Skeletal muscle tissue (tissue), 3 donors: ENCODE measurements at regions not wholly inside any gene's neighbourhood (a gene's known extent, or its start where the extent isn't known, plus 50 kb on each side); places are given as distances from the start of the nearest gene placed in this dataset.

Experiments
- H3K27ac ChIP-seq: one replicate; pipeline ENCODE4 v1.7.0; 2013; ENCODE audit warnings: mild to moderate bottlenecking, low read depth, low read length, inconsistent platforms
- H3K27me3 ChIP-seq, 3 donors: one replicate each; pipeline ENCODE4 v1.7.0; 2013; ENCODE audit warnings: low read length in 3 of 3; ENCODE audit not compliant: control insufficient read depth in 3 of 3, insufficient read depth in 3 of 3
- H3K36me3 ChIP-seq, 3 donors: one replicate each; pipeline ENCODE4 v1.7.0; 2013; ENCODE audit warnings: low read length in 3 of 3; ENCODE audit not compliant: control insufficient read depth in 3 of 3, insufficient read depth in 3 of 3
- H3K4me1 ChIP-seq, 3 donors: one replicate each; pipeline ENCODE4 v1.7.0; 2013; ENCODE audit warnings: low read length in 3 of 3, mild to moderate bottlenecking in 3 of 3; ENCODE audit not compliant: control insufficient read depth in 3 of 3, insufficient read depth in 3 of 3
- H3K4me3 ChIP-seq, 3 donors: one replicate each; pipeline ENCODE4 v1.7.0; 2013; ENCODE audit warnings: low read length in 3 of 3
- H3K9ac ChIP-seq, 3 donors: one replicate each; pipeline ENCODE4 v1.7.0; 2013; ENCODE audit warnings: low read length in 3 of 3, mild to moderate bottlenecking in 3 of 3, moderate library complexity in 2 of 3, low read depth in 1 of 3
- H3K9me3 ChIP-seq, 3 donors: one replicate each; pipeline ENCODE4 v1.7.0; 2013; ENCODE audit warnings: low read length in 3 of 3; ENCODE audit not compliant: control insufficient read depth in 3 of 3
- donor health status: Osteomylitis.

DNA sequence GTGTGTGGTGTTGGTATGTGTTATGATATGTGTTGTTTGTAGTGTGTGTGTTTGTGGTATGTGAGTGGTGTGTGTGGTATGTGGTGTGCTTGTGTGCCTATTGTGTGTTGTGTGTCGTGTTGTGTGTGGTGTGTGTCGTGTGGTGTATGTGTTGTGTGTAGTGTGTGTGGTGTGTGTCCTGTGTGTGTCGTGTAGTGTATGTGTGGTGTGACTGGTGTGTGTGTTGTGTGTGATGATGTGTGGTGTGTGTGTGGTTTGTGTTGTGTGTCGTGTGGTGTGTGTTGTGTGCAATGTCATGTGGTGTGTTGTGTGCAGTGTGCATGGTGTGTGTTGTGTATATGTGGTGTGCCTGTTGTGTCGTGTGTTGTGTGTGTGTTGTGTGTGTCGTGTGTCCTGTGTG is 144.6 kb downstream of the DNAJB6 start:
- Histone ChIP-seq H3K4me1 (no peaks in the 10 kb centered on the region), H3K27me3 (peaks cover 0 to 15% (median 11%) of the 10 kb centered on the region in 3 donors), H3K9me3 (no peaks in the 10 kb centered on the region), H3K36me3 (no peaks in the 10 kb centered on the region), H3K4me3 (no peak overlapping the region), H3K27ac (no peak overlapping the region), H3K9ac (no peak overlapping the region)

DNA sequence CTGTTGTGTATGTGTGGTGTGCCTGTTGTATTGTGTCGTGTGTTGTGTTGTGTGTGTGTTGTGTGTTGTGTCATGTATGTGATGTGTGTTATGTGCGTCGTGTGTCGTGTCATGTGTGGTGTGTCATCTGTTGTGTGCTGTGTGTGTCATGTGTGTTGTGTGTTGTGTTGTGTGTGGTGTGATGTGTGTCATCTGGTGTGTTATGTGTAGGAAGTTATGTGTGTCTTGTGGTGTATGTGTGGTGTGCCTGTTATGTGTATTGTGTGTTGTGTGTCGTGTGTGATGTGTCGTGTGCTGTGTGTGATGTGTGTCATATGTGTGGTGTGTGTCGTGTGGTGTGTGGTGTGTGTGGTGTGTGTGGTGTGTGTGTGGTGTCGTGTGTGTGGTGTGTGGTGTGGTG is 145.2 kb downstream of the DNAJB6 start:
- Histone ChIP-seq H3K36me3 (no peaks in the 10 kb centered on the region), H3K4me1 (no peaks in the 10 kb centered on the region), H3K27me3 (peaks cover 0 to 19% (median 16%) of the 10 kb centered on the region in 3 donors), H3K9ac (no peak overlapping the region), H3K4me3 (no peak overlapping the region), H3K27ac (no peak overlapping the region), H3K9me3 (no peaks in the 10 kb centered on the region)

DNA sequence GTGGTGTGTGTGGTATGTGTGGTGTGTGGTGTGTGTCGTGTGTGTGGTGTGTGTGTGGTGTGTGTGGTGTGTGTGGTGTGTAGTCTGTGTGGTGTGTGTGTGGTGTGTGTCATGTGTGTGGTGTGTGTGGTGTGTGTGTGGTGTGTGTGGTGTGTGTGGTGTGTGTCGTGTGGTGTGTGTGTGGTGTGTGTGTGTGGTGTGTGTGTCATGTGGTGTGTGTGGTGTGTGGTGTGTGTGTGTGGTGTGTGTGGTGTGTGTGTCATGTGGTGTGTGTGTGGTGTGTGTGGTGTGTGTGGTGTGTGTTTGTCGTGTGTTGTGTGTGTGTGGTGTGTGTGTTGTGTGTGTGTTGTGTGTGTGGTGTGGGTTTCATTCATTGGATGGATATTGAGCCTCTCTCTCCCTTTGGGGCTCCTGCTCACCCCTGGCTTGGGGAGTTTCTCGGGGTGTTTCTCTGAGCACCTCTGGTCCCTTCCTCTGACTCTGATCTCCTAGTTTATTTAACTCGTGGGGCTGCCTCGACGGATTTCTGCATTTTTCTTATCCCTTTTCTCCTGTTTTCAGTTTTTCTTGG is 145.8 kb downstream of the DNAJB6 start:
- Histone ChIP-seq H3K36me3 (no peaks in the 10 kb centered on the region), H3K27ac (no peak overlapping the region), H3K9ac (no peak overlapping the region), H3K4me1 (no peaks in the 10 kb centered on the region), H3K27me3 (peaks cover 0 to 24% (median 16%) of the 10 kb centered on the region in 3 donors), H3K4me3 (no peak overlapping the region), H3K9me3 (no peaks in the 10 kb centered on the region)

DNA sequence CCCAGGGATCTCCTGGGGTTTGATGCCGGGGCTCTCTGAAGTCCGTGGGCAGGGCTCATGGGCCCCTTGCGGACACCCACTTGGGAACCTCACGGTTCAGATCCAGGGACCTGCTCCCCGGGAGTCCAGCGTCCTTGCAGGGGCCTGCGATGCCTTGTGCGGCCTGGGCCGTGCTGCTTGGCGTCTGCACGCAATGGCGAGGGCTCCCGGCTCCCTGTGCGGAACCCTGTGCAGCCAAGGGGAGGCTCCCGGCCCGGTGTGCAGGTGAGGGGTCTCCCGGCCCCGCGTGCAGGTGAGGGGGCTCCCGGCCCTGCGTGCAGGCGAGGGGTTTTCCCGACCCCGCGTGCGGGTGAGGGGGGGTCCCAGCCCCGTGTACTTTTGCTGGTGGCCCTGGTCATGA is 146.7 kb downstream of the DNAJB6 start:
- Histone ChIP-seq H3K4me3 (no peak overlapping the region), H3K27ac (no peak overlapping the region)

DNA sequence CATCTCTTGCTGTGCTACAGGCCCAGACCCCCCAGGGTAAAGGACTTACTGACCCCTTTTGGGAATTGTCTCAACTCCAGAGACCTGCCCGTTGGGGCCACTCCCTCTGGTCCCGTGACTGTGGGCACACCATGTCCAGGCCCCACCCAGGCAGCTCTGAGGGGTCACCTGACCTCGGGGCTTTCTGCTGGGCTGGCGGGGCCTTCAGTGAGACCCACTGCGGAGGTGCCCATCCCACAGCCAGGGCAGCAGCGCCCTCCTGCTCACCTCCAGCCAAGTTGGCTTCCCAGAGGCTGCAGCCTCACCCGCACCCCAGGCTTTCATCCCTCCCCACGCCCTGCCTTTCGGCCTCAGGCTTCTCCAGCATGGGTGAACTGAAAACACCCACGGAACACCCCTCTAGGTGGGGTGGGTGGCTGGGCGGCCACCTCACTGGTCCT is 147.2 kb downstream of the DNAJB6 start:
- Histone ChIP-seq H3K27ac (no peak overlapping the region), H3K4me1 (no peaks in the 10 kb centered on the region), H3K9me3 (no peaks in the 10 kb centered on the region), H3K27me3 (peaks cover 0 to 24% (median 16%) of the 10 kb centered on the region in 3 donors), H3K4me3 (no peak overlapping the region), H3K9ac (no peak overlapping the region), H3K36me3 (no peaks in the 10 kb centered on the region)

More for the DNA sequence above, 146.7 kb downstream of the DNAJB6 start:
- Histone ChIP-seq H3K9me3 (no peaks in the 10 kb centered on the region), H3K36me3 (no peaks in the 10 kb centered on the region), H3K9ac (no peak overlapping the region), H3K4me1 (no peaks in the 10 kb centered on the region), H3K27me3 (peaks cover 0 to 24% (median 16%) of the 10 kb centered on the region in 3 donors)

DNA sequence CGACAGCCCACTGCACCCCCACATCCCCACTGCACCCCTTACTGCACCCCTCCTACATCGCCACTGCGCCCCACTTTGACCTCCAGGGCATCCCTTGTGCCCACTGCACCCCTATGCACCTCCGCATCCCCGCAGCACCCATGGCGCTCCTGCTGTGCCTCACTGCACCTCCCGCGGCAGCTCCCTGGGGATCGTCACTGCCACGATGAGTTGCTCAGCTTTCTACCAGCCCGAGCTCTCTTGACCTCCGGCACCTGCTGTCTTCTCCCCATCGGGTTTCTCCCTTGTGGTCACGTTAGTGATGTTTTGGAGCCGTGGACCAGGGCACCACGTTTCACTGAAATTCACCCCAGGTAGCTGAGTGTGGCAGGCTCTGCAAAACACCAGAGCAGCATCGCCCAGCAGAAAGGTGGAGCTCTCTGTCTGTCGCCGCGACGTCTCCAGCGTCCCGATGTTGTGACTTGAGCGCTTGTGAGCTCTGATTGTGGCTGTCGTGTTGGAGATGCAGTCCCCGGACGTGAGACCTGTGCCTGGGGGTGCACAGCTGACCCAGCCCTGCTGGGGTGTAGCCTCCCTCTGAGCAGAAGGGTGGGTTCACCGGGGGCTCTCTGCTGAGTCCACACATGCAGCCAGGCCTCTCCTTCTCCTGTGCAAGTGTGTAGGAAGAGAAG is 147.7 kb downstream of the DNAJB6 start:
- peaks cover 0 to 24% (median 16%) of the 10 kb centered on the region in 3 donors for H3K27me3 ChIP-seq
- H3K4me3 ChIP-seq, result no peak overlapping the region
- no peaks in the 10 kb centered on the region for H3K9me3 ChIP-seq
- H3K4me1 ChIP-seq, result no peaks in the 10 kb centered on the region
- no peaks in the 10 kb centered on the region for H3K36me3 ChIP-seq
- no peak overlapping the region for H3K27ac ChIP-seq
- no peak overlapping the region for H3K9ac ChIP-seq

DNA sequence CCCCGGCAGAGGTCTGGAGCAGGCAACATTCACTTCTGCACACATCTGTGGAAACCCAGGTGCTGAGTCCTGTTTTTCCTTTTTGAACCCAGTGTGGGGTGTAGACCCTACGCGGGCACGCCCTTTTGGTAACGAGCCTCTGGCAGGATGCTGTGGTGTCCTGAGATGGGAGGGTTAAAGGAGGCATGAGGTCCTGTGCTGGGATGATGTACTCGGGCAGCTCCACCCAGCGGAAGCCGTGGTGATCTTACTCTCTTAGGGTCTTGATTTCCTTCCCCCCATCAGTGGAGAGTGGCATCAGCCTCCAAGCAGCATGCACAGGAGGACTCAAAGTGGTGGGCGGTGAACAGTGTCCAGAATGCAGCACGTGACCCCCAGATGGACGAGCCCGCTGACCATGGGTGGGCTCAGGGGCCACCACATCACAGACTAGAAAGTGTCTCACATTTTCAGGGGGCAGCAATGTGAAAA is 148.6 kb downstream of the DNAJB6 start:
- Histone ChIP-seq H3K9me3 (no peaks in the 10 kb centered on the region), H3K9ac (no peak overlapping the region), H3K36me3 (no peaks in the 10 kb centered on the region), H3K4me3 (no peak overlapping the region), H3K27me3 (peaks cover 0 to 24% (median 16%) of the 10 kb centered on the region in 3 donors), H3K4me1 (no peaks in the 10 kb centered on the region), H3K27ac (no peak overlapping the region)

DNA sequence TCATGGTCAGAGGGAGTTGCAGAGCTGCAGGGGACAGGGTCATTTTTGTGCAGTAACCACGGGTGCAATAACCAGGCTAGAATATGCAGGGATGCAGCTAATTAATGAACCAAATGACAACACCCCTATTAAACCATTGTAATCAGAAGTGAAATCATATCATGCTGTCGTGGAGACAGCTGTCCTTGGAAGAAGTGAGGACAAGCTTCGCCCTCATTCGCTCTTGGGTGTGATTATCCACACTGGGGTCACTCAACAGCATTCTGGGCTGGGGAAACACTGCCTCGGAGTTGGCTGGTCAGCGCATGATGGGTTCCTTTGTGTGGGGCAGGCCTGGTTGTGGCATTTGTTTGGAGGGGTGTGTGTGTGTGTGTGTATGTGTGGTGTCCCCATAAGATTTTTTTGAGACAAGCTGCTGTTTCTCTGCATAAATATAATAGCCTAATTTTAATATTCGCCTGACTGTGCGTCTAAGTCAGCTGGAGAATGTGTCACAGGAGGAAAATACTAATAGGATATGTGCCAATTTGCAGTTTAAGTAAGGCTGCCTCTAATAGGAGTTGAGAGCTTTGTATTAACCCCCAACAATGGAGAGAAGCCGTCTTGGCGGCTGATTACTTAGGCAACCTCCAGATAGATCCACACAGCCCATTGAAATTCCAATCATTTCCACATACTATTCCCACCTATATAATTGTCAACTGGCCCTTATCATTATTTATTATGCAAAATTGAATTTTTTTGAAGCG is 149.4 kb downstream of the DNAJB6 start:
- Histone ChIP-seq H3K36me3 (no peaks in the 10 kb centered on the region), H3K9me3 (peaks cover 0 to 2% (median 0%) of the 10 kb centered on the region in 3 donors), H3K27me3 (peaks cover 0 to 18% (median 16%) of the 10 kb centered on the region in 3 donors), H3K4me1 (no peaks in the 10 kb centered on the region), H3K4me3 (no peak overlapping the region), H3K9ac (no peak overlapping the region), H3K27ac (no peak overlapping the region)

DNA sequence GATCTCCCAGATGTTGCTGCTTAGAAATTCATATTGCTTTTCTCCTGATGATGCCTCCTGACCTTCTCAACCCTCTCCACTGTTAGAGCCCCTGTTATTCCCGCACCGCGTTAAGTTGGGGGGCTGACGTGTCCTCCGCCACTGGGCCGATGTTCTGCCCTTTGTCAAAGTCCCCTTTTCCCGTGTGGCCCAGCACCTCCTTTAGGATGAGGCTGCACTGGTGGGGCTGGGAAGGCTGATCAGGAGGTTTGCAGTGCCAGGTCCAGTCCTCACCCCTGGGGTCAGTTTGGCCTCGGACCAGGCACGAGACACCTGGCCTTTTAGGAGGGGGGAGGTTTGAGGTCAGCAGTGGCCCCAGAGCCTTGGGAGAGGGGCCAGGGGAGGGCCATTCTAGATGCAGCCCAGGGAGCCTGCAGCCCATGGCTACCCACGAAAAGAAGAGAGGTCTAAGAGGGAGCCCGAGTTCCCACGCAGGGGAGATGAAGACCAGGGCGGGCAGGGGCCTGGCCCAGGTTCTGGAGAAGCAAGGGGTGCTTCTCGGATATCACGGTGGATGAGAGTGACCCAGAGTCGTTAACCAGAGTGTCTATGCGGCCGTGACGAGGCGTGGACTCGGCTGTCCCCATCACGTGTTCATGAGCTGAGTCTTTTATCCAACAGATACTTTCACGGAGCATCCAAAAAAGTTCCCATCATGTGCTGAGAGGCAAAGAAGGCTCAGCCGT is 150.4 kb downstream of the DNAJB6 start:
- Histone ChIP-seq H3K27me3 (peaks cover 0 to 18% (median 16%) of the 10 kb centered on the region in 3 donors), H3K9me3 (peaks cover 0 to 2% (median 2%) of the 10 kb centered on the region in 3 donors), H3K4me1 (no peaks in the 10 kb centered on the region), H3K27ac (no peak overlapping the region), H3K9ac (no peak overlapping the region), H3K4me3 (no peak overlapping the region), H3K36me3 (no peaks in the 10 kb centered on the region)
